ENCODE measurements at regions not wholly inside any gene's neighbourhood (a gene's known extent, or its start where the extent isn't known, plus 50 kb on each side); places are given as distances from the start of the nearest gene placed in this dataset.

DNA sequence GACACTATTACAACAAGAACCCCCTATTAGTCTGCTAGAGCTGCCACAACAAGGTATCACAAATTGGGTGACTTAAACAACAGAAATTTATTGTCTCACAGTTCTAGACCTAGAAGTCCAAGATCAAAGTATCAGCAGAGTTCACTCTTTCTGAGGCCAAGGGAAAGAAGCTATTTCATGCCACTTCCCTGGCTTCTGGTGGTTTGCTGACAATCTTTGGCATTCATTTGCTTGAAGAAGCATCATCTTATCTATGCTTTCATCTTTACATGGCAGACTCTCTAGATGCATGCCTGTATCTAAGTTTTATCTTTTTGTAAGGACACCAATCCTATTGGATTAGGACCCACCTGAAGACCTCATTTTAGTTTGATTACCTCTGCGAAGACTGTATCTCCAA is 296.8 kb upstream of the MARCKS start:
- no peak for TF ChIP-seq EZH2 (IDR thresholded peaks at IDR 0.05)
- TF ChIP-seq POLR2AphosphoS5 (IDR thresholded peaks at IDR 0.05; ENCODE audit: borderline replicate concordance, low read depth, low read length): no peak
- TF ChIP-seq FOXP2 (optimal IDR thresholded peaks at IDR 0.05; ENCODE audit: control extremely low read depth, extremely low read length, insufficient read depth): no peak

Data from SK-N-MC (cell line).